ENCODE measurements at regions not wholly inside any gene's neighbourhood (a gene's known extent, or its start where the extent isn't known, plus 50 kb on each side); places are given as distances from the start of the nearest gene placed in this dataset.

GRCh38 chr13:29977476-29978120, 127.2 kb upstream of the UBL3 start:
- Mint-ChIP-seq H3K36me3 (no peaks in the 10 kb centered on the region), H3K27ac (no peak overlapping the region), H3K4me3 (no peak overlapping the region), H3K27me3 (no peaks in the 10 kb centered on the region), H3K4me1 (ENCODE audit: low read depth) (no peaks in the 10 kb centered on the region), H3K9me3 (peaks cover 2% of the 10 kb centered on the region)
- ChIA-PET POLR2A (no interaction called here), CTCF (no interaction called here)
- intact Hi-C loops (cut with micrococcal nuclease): no loop called here
- no peak for DNase-seq

- POLR2A ChIA-PET: no interaction called here
- Mint-ChIP-seq H3K4me3 (no peak overlapping the region), H3K9me3 (peaks cover 2% of the 10 kb centered on the region), H3K27ac (no peak overlapping the region), H3K36me3 (no peaks in the 10 kb centered on the region), H3K4me1 (ENCODE audit: low read depth) (no peaks in the 10 kb centered on the region), H3K27me3 (no peaks in the 10 kb centered on the region)
- no peak for DNase-seq
- CTCF ChIA-PET: no interaction called here
- intact Hi-C loops (cut with micrococcal nuclease): no loop called here
Measured at GRCh38 chr13:29976535-29976934, 126.1 kb upstream of the UBL3 start.

- H3K27ac Mint-ChIP-seq: no peak overlapping the region
- POLR2A ChIA-PET: no interaction called here
- intact Hi-C loops (cut with micrococcal nuclease): no loop called here
Measured at GRCh38 chr13:29975283-29975682, 124.9 kb upstream of the UBL3 start.

GRCh38 chr13:29969286-29969685, 118.9 kb upstream of the UBL3 start:
- Mint-ChIP-seq H3K4me3 (no peak overlapping the region), H3K4me1 (ENCODE audit: low read depth) (no peaks in the 10 kb centered on the region), H3K27ac (no peak overlapping the region), H3K27me3 (no peaks in the 10 kb centered on the region), H3K9me3 (peaks cover 13% of the 10 kb centered on the region), H3K36me3 (no peaks in the 10 kb centered on the region)
- intact Hi-C loops (cut with micrococcal nuclease): no loop called here
- no peak for DNase-seq
- ChIA-PET POLR2A (no interaction called here), CTCF (no interaction called here)

More at GRCh38 chr13:29975283-29975682, 124.9 kb upstream of the UBL3 start:
- H3K4me1 Mint-ChIP-seq (ENCODE audit: low read depth): no peaks in the 10 kb centered on the region
- H3K4me3 Mint-ChIP-seq: no peak overlapping the region
- H3K9me3 Mint-ChIP-seq: no peaks in the 10 kb centered on the region
- no peaks in the 10 kb centered on the region for H3K36me3 Mint-ChIP-seq
- no peaks in the 10 kb centered on the region for H3K27me3 Mint-ChIP-seq
- no peak for DNase-seq
- CTCF ChIA-PET: interaction anchor here (1.2 kb wide), 1 partner anchor 137 kb away, joined by 3 read pairs; no protein-coding TSS in a partner anchor

- Mint-ChIP-seq H3K4me1 (ENCODE audit: low read depth) (peaks cover 11% of the 10 kb centered on the region), H3K4me3 (no peak overlapping the region), H3K9me3 (peaks cover 13% of the 10 kb centered on the region), H3K36me3 (no peaks in the 10 kb centered on the region), H3K27me3 (no peaks in the 10 kb centered on the region), H3K27ac (no peak overlapping the region)
- intact Hi-C loops (cut with micrococcal nuclease): no loop called here
- DNase-seq: no peak
- CTCF ChIA-PET: no interaction called here
- POLR2A ChIA-PET: no interaction called here
Measured at GRCh38 chr13:29964181-29964845, 113.9 kb upstream of the UBL3 start.

- Mint-ChIP-seq H3K27me3 (no peaks in the 10 kb centered on the region), H3K4me1 (ENCODE audit: low read depth) (peaks cover 17% of the 10 kb centered on the region), H3K9me3 (peaks cover 8% of the 10 kb centered on the region), H3K27ac (no peak overlapping the region), H3K4me3 (no peak overlapping the region), H3K36me3 (no peaks in the 10 kb centered on the region)
- ChIA-PET CTCF (no interaction called here), POLR2A (no interaction called here)
- DNase-seq: no peak
- intact Hi-C loops (cut with micrococcal nuclease): no loop called here
Measured at GRCh38 chr13:29963089-29963488, 112.7 kb upstream of the UBL3 start.

- no peak overlapping the region for H3K27ac Mint-ChIP-seq
- no peaks in the 10 kb centered on the region for H3K9me3 Mint-ChIP-seq
- H3K27me3 Mint-ChIP-seq: no peaks in the 10 kb centered on the region
- no peak for DNase-seq
- ChIA-PET POLR2A (no interaction called here), CTCF (interaction anchor here (1.5 kb wide), 2 partner anchors 38 to 154 kb away, joined by 3 to 5 read pairs; no protein-coding TSS in a partner anchor)
- no peaks in the 10 kb centered on the region for H3K36me3 Mint-ChIP-seq
- no peak overlapping the region for H3K4me3 Mint-ChIP-seq
- intact Hi-C loops (cut with micrococcal nuclease): no loop called here
- H3K4me1 Mint-ChIP-seq (ENCODE audit: low read depth): peaks cover 22% of the 10 kb centered on the region
Measured at GRCh38 chr13:29961036-29961670, 110.7 kb upstream of the UBL3 start.

- H3K27me3 Mint-ChIP-seq: no peaks in the 10 kb centered on the region
- no peaks in the 10 kb centered on the region for H3K9me3 Mint-ChIP-seq
- H3K4me3 Mint-ChIP-seq: no peak overlapping the region
- DNase-seq: no peak
- intact Hi-C loops (cut with micrococcal nuclease): no loop called here
- no peak overlapping the region for H3K27ac Mint-ChIP-seq
- peaks cover 29% of the 10 kb centered on the region for H3K4me1 Mint-ChIP-seq (ENCODE audit: low read depth)
- CTCF ChIA-PET: interaction anchor here (2.2 kb wide), 1 partner anchor 24 kb away, joined by 6 read pairs; no protein-coding TSS in a partner anchor
- POLR2A ChIA-PET: no interaction called here
- no peaks in the 10 kb centered on the region for H3K36me3 Mint-ChIP-seq
Measured at GRCh38 chr13:29959603-29960002, 109.2 kb upstream of the UBL3 start.

GRCh38 chr13:29959086-29959485, 108.7 kb upstream of the UBL3 start:
- POLR2A ChIA-PET: no interaction called here
- CTCF ChIA-PET: interaction anchor here (1.2 to 2.2 kb wide), 2 partner anchors 23 to 35 kb away, joined by 4 to 6 read pairs; no protein-coding TSS in a partner anchor
- Mint-ChIP-seq H3K27me3 (no peaks in the 10 kb centered on the region), H3K9me3 (no peaks in the 10 kb centered on the region), H3K4me1 (ENCODE audit: low read depth) (peaks cover 33% of the 10 kb centered on the region), H3K4me3 (no peak overlapping the region), H3K27ac (no peak overlapping the region), H3K36me3 (no peaks in the 10 kb centered on the region)
- DNase-seq: no peak
- intact Hi-C loops (cut with micrococcal nuclease): no loop called here

GRCh38 chr13:29958476-29958875, 108.1 kb upstream of the UBL3 start:
- ChIA-PET CTCF (interaction anchor here (1.2 to 2.2 kb wide), 2 partner anchors 23 to 35 kb away, joined by 4 to 6 read pairs; no protein-coding TSS in a partner anchor), POLR2A (no interaction called here)
- Mint-ChIP-seq H3K4me1 (ENCODE audit: low read depth) (peaks cover 39% of the 10 kb centered on the region), H3K27ac (no peak overlapping the region), H3K4me3 (no peak overlapping the region), H3K9me3 (no peaks in the 10 kb centered on the region), H3K27me3 (no peaks in the 10 kb centered on the region), H3K36me3 (no peaks in the 10 kb centered on the region)
- DNase-seq: no peak
- intact Hi-C loops (cut with micrococcal nuclease): no loop called here

- ChIA-PET POLR2A (no interaction called here), CTCF (interaction anchor here (2.2 kb wide), 1 partner anchor 22 kb away, joined by 6 read pairs; no protein-coding TSS in a partner anchor)
- intact Hi-C loops (cut with micrococcal nuclease): no loop called here
Measured at GRCh38 chr13:29957320-29957719, 106.9 kb upstream of the UBL3 start.

GRCh38 chr13:29956853-29957252, 106.4 kb upstream of the UBL3 start:
- no peak overlapping the region for H3K27ac Mint-ChIP-seq
- no peak overlapping the region for H3K4me3 Mint-ChIP-seq
- intact Hi-C loops (cut with micrococcal nuclease): no loop called here
- DNase-seq: no peak
- H3K27me3 Mint-ChIP-seq: no peaks in the 10 kb centered on the region
- CTCF ChIA-PET: no interaction called here
- no peaks in the 10 kb centered on the region for H3K9me3 Mint-ChIP-seq
- POLR2A ChIA-PET: no interaction called here
- H3K36me3 Mint-ChIP-seq: no peaks in the 10 kb centered on the region
- H3K4me1 Mint-ChIP-seq (ENCODE audit: low read depth): peaks cover 38% of the 10 kb centered on the region

More at GRCh38 chr13:29957320-29957719, 106.9 kb upstream of the UBL3 start:
- Mint-ChIP-seq H3K4me1 (ENCODE audit: low read depth) (peaks cover 40% of the 10 kb centered on the region), H3K27ac (no peak overlapping the region), H3K9me3 (no peaks in the 10 kb centered on the region), H3K36me3 (no peaks in the 10 kb centered on the region), H3K4me3 (no peak overlapping the region), H3K27me3 (no peaks in the 10 kb centered on the region)
- no peak for DNase-seq
